Activated effector memory CD4-positive, alpha-beta T cell treated with anti-CD3 and anti-CD28 coated beads, Interleukin-2, amount 50 U/mL, for 16 hours (primary cell): ENCODE measurements at regions not wholly inside any gene's neighbourhood (a gene's known extent, or its start where the extent isn't known, plus 50 kb on each side); places are given as distances from the start of the nearest gene placed in this dataset.
"Not testable (repeated sequence)": the region's sequence is repeated elsewhere in the genome, so short reads cannot be mapped to it uniquely, and the experiment has no call there.

Source experiments
- DNase-seq: peaks from one replicate; pipeline ENCODE4 v3.0.0-alpha.2; 2020

GRCh38 chr19:14328406-14328805, 52.8 kb upstream of the ADGRE5 start:
- DNase-seq: no peak

- not testable (repeated sequence) for DNase-seq
Measured at GRCh38 chr19:14327061-14327460, 54.2 kb upstream of the ADGRE5 start.

GRCh38 chr19:14325863-14326262, 55.4 kb upstream of the ADGRE5 start:
- DNase-seq: no peak

- DNase-seq: no peak
Measured at GRCh38 chr19:14325134-14325533, 56.1 kb upstream of the ADGRE5 start.

GRCh38 chr19:14322889-14323463, 58.3 kb upstream of the ADGRE5 start:
- DNase-seq: no peak

GRCh38 chr19:14320253-14320652, 61.0 kb upstream of the ADGRE5 start:
- no peak for DNase-seq

GRCh38 chr19:14319720-14320119, 61.5 kb upstream of the ADGRE5 start:
- not testable (repeated sequence) for DNase-seq

- DNase-seq: no peak
Measured at GRCh38 chr19:14318873-14319272, 62.4 kb upstream of the ADGRE5 start.

GRCh38 chr19:14317157-14317556, 64.1 kb upstream of the ADGRE5 start:
- no peak for DNase-seq

GRCh38 chr19:14315433-14315832, 65.8 kb upstream of the ADGRE5 start:
- DNase-seq: no peak

GRCh38 chr19:14310055-14310454, 71.2 kb upstream of the ADGRE5 start:
- no peak for DNase-seq

- DNase-seq: no peak
Measured at GRCh38 chr19:14305706-14306105, 75.5 kb upstream of the ADGRE5 start.

GRCh38 chr19:14301150-14301549, 80.1 kb upstream of the ADGRE5 start:
- DNase-seq: no peak

GRCh38 chr19:14300303-14300702, 80.9 kb upstream of the ADGRE5 start:
- DNase-seq: no peak

- DNase-seq: not testable (repeated sequence)
Measured at GRCh38 chr19:14299224-14299827, 81.9 kb upstream of the ADGRE5 start.

GRCh38 chr19:14297883-14298576, 83.2 kb upstream of the ADGRE5 start:
- DNase-seq: not testable (repeated sequence)

- peak; percentile 63 for DNase-seq
Measured at GRCh38 chr19:14294974-14295373, 86.3 kb upstream of the ADGRE5 start.

GRCh38 chr19:14293816-14294170, 87.5 kb upstream of the ADGRE5 start:
- not testable (repeated sequence) for DNase-seq

GRCh38 chr19:14293101-14293815, 87.3 kb upstream of the ADGRL1 start:
- DNase-seq: not testable (repeated sequence)

- DNase-seq: not testable (repeated sequence)
Measured at GRCh38 chr19:14289810-14290209, 83.8 kb upstream of the ADGRL1 start.

- DNase-seq: not testable (repeated sequence)
Measured at GRCh38 chr19:14287837-14288236, 81.9 kb upstream of the ADGRL1 start.

GRCh38 chr19:14286594-14286993, 80.6 kb upstream of the ADGRL1 start:
- DNase-seq: not testable (repeated sequence)

GRCh38 chr19:14285726-14286125, 79.8 kb upstream of the ADGRL1 start:
- not testable (repeated sequence) for DNase-seq
